Stomach smooth muscle (tissue), 2 donors: ENCODE measurements at regions not wholly inside any gene's neighbourhood (a gene's known extent, or its start where the extent isn't known, plus 50 kb on each side); places are given as distances from the start of the nearest gene placed in this dataset.

Experiments
- H3K27ac ChIP-seq: one replicate; pipeline ENCODE4 v1.7.0; 2013; ENCODE audit warnings: mild to moderate bottlenecking, low read length, inconsistent platforms
- H3K27me3 ChIP-seq, 2 donors: one replicate each; pipeline ENCODE4 v1.7.0; 2013; ENCODE audit warnings: low read length in 2 of 2; ENCODE audit not compliant: insufficient read depth in 2 of 2, control insufficient read depth in 1 of 2
- H3K36me3 ChIP-seq, 2 donors: one replicate each; pipeline ENCODE4 v1.7.0; 2013; ENCODE audit warnings: low read length in 2 of 2; ENCODE audit not compliant: control insufficient read depth in 2 of 2, insufficient read depth in 2 of 2
- H3K4me1 ChIP-seq: one replicate; pipeline ENCODE4 v1.7.0; 2013; ENCODE audit warnings: low read length; ENCODE audit not compliant: control insufficient read depth, insufficient read depth
- H3K4me3 ChIP-seq, 2 donors: one replicate each; pipeline ENCODE4 v1.7.0; 2013; ENCODE audit warnings: low read length in 2 of 2
- H3K9ac ChIP-seq, 2 donors: one replicate each; pipeline ENCODE4 v1.7.0; 2013; ENCODE audit warnings: low read length in 2 of 2, mild to moderate bottlenecking in 1 of 2
- H3K9me3 ChIP-seq, 2 donors: one replicate each; pipeline ENCODE4 v1.7.0; 2013; ENCODE audit warnings: low read length in 2 of 2; ENCODE audit not compliant: control insufficient read depth in 2 of 2
- donor health status: healthy.
- donor health status: Pancreatic carcinoma.

DNA sequence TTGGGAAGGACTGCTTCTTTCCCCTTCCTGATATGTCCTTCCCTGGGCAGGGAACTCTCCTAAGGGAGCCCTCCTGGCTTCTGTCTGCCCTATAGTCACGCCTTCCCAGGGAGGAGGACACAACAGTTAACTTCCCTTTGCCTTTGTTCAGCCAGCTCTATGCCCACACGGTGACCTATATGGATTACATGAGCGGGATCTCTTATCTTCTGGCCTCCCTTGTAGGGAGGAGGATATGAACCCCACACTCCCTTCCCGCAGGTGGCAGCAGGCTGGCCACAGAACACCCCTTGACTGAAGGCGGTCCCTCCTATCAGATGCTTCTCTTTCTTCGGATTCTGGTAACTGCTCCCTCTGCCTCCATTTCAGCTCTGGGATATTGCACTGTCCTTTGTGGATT is 135.6 kb upstream of the MAX start:
- H3K36me3 ChIP-seq: no peaks in the 10 kb centered on the region
- H3K4me1 ChIP-seq: no peaks in the 10 kb centered on the region
- no peak overlapping the region for H3K27ac ChIP-seq
- no peaks in the 10 kb centered on the region for H3K9me3 ChIP-seq
- no peak overlapping the region for H3K4me3 ChIP-seq
- H3K9ac ChIP-seq: no peak overlapping the region
- no peaks in the 10 kb centered on the region for H3K27me3 ChIP-seq

DNA sequence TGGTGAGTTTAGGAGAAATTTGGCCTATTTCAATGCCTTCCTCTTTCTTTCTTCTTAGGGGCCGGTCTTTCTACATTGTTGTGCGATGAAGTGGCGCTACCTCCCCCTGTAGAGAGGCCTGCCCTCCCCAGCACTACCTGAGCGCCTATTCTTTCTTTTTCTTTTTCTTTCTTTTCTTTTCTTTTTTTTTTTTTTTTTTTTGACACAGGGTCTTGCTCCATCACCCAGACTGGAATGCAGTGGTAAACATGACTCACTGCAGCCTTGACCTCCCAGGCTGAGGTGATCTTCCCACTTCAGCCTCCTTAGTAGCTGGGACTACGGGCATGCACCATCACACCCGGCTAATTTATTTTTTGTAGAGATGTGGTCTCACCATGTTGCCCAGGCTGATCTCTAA is 136.1 kb upstream of the MAX start:
- Histone ChIP-seq H3K4me1 (no peaks in the 10 kb centered on the region), H3K27ac (no peak overlapping the region)

DNA sequence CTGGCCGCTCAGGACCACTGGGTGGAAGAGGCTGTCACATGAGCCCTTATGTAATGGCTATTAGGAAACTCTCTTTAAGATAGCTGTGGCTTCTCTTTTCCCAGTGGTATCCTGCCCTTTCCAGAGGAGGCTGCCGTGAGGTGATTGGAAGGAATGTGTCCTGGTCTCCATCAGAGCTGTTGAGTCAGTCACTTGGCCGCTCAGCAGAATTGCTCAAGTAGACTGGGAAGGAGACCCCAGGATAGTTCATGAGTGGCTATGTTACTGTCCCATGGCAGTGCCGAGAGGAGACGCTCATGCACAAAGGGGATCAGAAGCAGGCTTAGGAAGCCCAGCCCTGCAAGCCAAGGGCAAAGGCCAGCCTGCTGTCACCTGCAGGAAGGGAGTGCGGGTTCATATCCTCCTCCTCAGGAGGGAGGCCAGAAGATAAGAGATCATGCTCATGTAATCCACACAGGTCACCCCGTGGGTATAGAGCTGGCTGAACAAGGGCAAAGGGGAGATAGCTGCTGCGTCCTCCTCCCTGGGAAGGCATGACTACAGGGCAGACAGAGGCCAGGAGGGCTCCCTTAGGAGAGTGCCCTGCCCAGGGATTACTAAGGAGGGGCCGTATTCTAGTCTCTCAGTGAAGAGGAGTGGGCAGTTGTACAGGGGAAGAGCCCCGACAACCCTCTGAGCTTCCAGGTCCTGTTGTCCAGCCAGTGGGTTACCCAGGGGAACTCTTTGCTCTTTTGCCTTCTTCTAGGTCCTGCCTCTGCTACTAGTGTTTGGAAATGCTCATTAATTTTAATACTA is 137.0 kb upstream of the MAX start:
- H3K9me3 ChIP-seq: no peaks in the 10 kb centered on the region
- no peak overlapping the region for H3K27ac ChIP-seq
- H3K36me3 ChIP-seq: no peaks in the 10 kb centered on the region
- no peaks in the 10 kb centered on the region for H3K4me1 ChIP-seq
- H3K4me3 ChIP-seq: no peak overlapping the region
- H3K9ac ChIP-seq: no peak overlapping the region
- H3K27me3 ChIP-seq: no peaks in the 10 kb centered on the region

More for the DNA sequence above, 136.1 kb upstream of the MAX start:
- no peak overlapping the region for H3K4me3 ChIP-seq
- H3K36me3 ChIP-seq: no peaks in the 10 kb centered on the region
- no peaks in the 10 kb centered on the region for H3K9me3 ChIP-seq
- no peak overlapping the region for H3K9ac ChIP-seq
- no peaks in the 10 kb centered on the region for H3K27me3 ChIP-seq

DNA sequence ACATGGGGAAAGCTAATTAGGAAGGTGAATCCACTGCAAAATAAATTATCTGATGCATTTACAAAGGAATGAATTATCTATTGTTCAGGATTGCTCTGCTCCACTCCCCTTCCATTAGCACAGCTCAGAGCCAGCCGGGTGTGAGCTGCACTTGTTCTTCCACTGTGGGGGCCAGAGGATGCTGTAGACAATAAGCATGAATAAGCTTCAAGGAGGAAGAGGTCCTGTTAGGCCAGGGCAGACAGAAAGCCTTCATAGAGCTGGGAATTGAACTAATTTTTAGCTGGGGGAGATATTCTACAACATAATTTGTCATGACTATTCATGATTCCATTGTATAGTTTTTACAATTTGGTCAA is 137.6 kb upstream of the MAX start:
- Histone ChIP-seq H3K4me1 (no peaks in the 10 kb centered on the region), H3K36me3 (no peaks in the 10 kb centered on the region), H3K9me3 (no peaks in the 10 kb centered on the region), H3K4me3 (no peak overlapping the region), H3K9ac (no peak overlapping the region), H3K27ac (no peak overlapping the region), H3K27me3 (no peaks in the 10 kb centered on the region)

DNA sequence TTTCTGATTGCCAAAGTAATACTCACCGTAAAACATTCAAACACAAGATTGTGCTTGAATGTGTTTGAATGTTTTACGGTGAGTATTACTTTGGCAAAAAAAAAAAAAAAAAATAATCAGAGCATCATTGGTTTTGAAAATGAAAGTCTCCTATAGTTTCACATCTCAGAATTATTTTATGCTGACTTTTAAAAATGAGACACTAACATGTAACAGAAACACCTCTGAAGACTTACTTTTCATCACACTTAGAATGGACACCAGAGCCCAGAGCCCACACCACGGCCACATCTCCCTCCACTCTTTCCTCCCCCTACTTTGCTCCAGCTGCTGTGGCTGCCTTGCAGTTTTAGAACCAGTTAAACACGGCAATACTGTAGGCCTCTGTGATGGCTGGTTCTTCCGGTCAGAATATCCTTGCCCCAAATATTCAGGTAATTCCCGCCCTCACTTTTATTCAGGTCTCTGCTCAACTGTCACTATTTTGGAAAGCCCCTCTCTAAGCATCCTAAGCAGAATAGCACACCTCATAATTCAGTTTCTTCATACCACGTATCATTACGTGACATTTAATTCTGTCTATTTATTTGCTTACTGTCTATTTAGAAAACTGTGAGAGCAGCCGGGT is 138.9 kb upstream of the MAX start:
- H3K4me1 ChIP-seq: no peaks in the 10 kb centered on the region

DNA sequence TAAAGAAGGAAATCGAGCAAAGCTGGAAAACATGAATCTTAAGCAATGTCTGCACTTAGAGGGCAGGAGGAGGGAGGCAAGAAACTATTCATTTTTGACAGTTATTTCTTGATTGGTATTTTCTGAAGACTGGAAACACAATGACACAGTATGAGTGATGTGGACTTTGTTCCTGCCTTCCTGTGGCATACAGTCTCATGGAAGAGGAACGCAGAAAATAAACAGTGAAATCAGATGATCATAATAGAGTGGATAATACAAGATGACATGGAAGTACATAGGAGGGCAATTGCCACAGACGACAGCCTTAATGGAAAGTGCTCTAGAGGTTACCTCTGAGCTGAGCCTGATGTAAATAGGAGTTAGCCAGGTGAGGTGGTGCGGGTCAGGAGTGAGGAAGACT is 140.4 kb upstream of the MAX start:
- Histone ChIP-seq H3K4me3 (no peak overlapping the region), H3K36me3 (no peaks in the 10 kb centered on the region), H3K27me3 (no peaks in the 10 kb centered on the region), H3K4me1 (no peaks in the 10 kb centered on the region), H3K9me3 (peaks cover 0 to under 1% of the 10 kb centered on the region in 2 donors), H3K27ac (no peak overlapping the region), H3K9ac (no peak overlapping the region)

More for the DNA sequence above, 138.9 kb upstream of the MAX start:
- H3K9ac ChIP-seq: no peak overlapping the region
- no peaks in the 10 kb centered on the region for H3K9me3 ChIP-seq
- H3K27me3 ChIP-seq: no peaks in the 10 kb centered on the region
- no peaks in the 10 kb centered on the region for H3K36me3 ChIP-seq
- no peak overlapping the region for H3K27ac ChIP-seq
- no peak overlapping the region for H3K4me3 ChIP-seq

DNA sequence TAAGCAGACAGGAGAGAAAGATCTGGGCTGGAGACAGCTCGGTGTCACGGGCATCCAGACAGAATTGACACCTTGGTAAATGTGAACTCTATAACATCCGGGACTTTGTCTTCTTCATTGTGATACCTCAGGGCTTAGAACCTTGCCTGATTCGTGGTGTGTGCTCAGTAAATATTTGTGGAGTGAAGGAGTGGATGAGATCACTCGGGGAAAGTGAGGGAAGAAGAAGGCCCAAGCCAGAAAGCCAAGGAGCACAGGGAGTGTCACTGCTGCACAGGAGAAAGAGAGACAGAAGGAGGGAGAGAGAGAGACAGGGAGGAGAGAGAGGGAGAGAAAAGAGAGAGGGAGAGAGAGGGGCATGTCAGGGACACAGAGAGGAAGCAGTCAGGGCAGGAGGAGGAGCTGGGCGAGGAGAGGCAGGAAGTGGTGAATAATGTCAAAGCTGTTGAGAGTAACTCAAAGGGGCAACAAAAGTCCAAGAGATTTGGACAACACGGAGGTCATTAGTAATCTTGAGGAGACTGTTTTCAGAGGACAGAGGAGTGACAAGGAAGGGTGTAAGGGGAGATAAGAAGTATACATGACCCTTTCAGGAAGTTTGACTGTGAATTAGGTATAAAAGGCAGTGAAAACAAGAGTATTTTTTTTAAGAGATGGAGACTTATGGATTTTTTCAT is 141.6 kb upstream of the MAX start:
- Histone ChIP-seq H3K4me1 (no peaks in the 10 kb centered on the region), H3K27ac (no peak overlapping the region), H3K36me3 (no peaks in the 10 kb centered on the region), H3K9ac (no peak overlapping the region), H3K4me3 (no peak overlapping the region), H3K27me3 (no peaks in the 10 kb centered on the region), H3K9me3 (peaks cover 0 to 3% of the 10 kb centered on the region in 2 donors)

DNA sequence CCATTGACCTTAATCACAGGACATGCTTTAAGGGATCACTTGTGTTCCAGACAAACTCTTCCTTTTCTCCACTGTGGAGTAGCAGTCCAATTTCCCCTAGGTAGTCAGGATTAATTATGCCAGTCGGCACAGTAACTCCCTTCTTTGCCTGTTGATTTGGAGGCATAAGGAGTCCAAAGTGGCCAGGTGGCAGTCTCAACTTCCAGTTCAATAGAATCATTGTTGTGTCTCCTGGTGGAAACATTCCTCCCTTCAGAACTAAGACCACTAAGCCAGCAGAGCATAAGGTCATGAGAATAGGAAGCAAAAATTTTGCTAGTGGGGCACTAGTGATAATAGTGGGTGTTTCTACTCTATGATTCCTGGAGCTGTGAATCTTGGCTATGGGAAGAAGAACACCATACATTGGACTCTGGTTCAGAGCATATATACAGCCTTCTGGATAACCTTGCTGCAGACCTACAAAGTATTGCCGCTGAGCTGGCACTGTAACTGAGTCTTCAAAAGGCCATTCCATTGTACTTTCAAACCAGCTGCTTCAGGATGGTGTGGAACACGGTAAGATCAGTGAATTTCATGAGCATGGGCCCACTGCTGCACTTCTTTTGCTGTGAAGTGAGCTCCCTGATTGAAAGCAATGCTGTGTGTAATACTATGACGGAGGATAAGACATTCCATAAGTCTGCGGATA is 147.3 kb upstream of the MAX start:
- Histone ChIP-seq H3K4me1 (no peaks in the 10 kb centered on the region), H3K36me3 (no peaks in the 10 kb centered on the region), H3K9me3 (peaks cover 0 to 3% of the 10 kb centered on the region in 2 donors), H3K4me3 (no peak overlapping the region), H3K9ac (no peak overlapping the region), H3K27me3 (no peaks in the 10 kb centered on the region), H3K27ac (no peak overlapping the region)

DNA sequence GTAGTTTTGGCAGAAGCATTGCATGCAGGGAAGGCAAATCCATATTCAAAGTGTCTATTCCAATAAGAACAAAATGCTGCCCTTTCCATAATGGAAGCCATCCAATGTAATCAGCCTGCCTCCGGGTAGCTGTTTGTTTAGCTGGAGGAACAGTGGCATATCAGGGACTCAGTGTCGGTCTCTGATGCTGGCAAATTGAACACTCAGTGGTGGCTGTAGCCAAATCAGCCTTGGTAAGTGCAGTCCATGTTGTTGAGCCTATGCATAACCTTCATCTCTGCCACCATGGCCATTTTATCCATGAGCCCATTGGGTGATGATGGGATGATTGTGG is 147.8 kb upstream of the MAX start:
- H3K4me3 ChIP-seq: no peak overlapping the region
- H3K9me3 ChIP-seq: peaks cover 0 to 3% of the 10 kb centered on the region in 2 donors
- no peaks in the 10 kb centered on the region for H3K4me1 ChIP-seq
- H3K36me3 ChIP-seq: no peaks in the 10 kb centered on the region
- no peak overlapping the region for H3K27ac ChIP-seq
- no peaks in the 10 kb centered on the region for H3K27me3 ChIP-seq
- H3K9ac ChIP-seq: no peak overlapping the region

DNA sequence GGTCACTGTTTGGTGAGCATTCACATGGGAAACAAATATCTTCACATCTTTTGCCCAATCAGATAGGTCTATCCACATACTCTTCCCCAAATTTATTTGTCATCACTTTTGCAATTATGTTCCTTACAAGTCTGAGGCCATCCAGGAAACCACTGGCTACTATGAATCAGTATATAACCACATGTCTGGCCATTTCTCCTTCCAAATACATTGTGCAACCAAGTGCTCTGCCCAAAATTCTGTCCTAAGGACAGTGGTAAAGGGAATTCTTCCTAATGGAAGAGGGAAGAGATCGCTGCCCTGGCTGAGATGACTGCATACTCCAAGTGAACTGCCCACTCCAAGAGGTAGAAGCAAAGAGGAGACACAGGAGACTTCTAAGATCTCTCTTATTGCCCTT is 148.9 kb upstream of the MAX start:
- peaks cover 0 to 3% of the 10 kb centered on the region in 2 donors for H3K9me3 ChIP-seq
- no peaks in the 10 kb centered on the region for H3K36me3 ChIP-seq
- no peak overlapping the region for H3K9ac ChIP-seq
- no peaks in the 10 kb centered on the region for H3K4me1 ChIP-seq
- H3K27me3 ChIP-seq: no peaks in the 10 kb centered on the region
- no peak overlapping the region for H3K27ac ChIP-seq
- no peak overlapping the region for H3K4me3 ChIP-seq
